ENCODE measurements at regions not wholly inside any gene's neighbourhood (a gene's known extent, or its start where the extent isn't known, plus 50 kb on each side); places are given as distances from the start of the nearest gene placed in this dataset.
A peak's percentile ranks its signal among the peaks of the same experiment; 100 is the strongest.

- WGBS, result 82% methylated on average over 4 of the region's 4 CpGs
- H3K27ac ChIP-seq (ENCODE audit: low read depth in 1 of 2, low read length in 1 of 2), result no peak overlapping the region
- no peak overlapping the region for H3K4me3 ChIP-seq (ENCODE audit: low read length in 2 of 2)
- H3K4me1 ChIP-seq (ENCODE audit: control insufficient read depth in 2 of 2, insufficient read depth in 2 of 2, low read length in 2 of 2), result peaks cover 0 to 11% of the 10 kb centered on the region in 2 donors
- DNase-seq (ENCODE audit: low read depth in 6 of 9, low spot score in 9 of 9), result no peak
- no peaks in the 10 kb centered on the region for H3K9me3 ChIP-seq (ENCODE audit: control insufficient read depth in 2 of 2, insufficient read depth in 1 of 2, low read length in 1 of 2)
- H3K36me3 ChIP-seq (ENCODE audit: control insufficient read depth in 2 of 2, insufficient read depth in 2 of 2, low read length in 1 of 2), result no peaks in the 10 kb centered on the region
- no peaks in the 10 kb centered on the region for H3K27me3 ChIP-seq (ENCODE audit: control insufficient read depth in 2 of 2, insufficient read depth in 1 of 2, low read length in 1 of 2)
These were observed 664.6 kb downstream of the BCL11B start for GRCh38 chr14:98607341-98607910.

- Histone ChIP-seq H3K4me3 (ENCODE audit: low read length in 2 of 2) (no peak overlapping the region), H3K9me3 (ENCODE audit: control insufficient read depth in 2 of 2, insufficient read depth in 1 of 2, low read length in 1 of 2) (peaks cover 0 to 1% of the 10 kb centered on the region in 2 donors), H3K4me1 (ENCODE audit: control insufficient read depth in 2 of 2, insufficient read depth in 2 of 2, low read length in 2 of 2) (peaks cover 0 to 11% of the 10 kb centered on the region in 2 donors), H3K27me3 (ENCODE audit: control insufficient read depth in 2 of 2, insufficient read depth in 1 of 2, low read length in 1 of 2) (no peaks in the 10 kb centered on the region), H3K36me3 (ENCODE audit: control insufficient read depth in 2 of 2, insufficient read depth in 2 of 2, low read length in 1 of 2) (no peaks in the 10 kb centered on the region), H3K27ac (ENCODE audit: low read depth in 1 of 2, low read length in 1 of 2) (no peak overlapping the region)
- 93% methylated on average over 11 of the region's 11 CpGs for WGBS
- peak in 3 of 9 donors; percentile 7 to 18 (median 10) for DNase-seq (ENCODE audit: low read depth in 6 of 9, low spot score in 9 of 9)
These were observed 663.6 kb downstream of the BCL11B start for GRCh38 chr14:98608071-98609060.

GRCh38 chr14:98612434-98613200, 659.4 kb downstream of the BCL11B start:
- 95% methylated on average over 6 of the region's 6 CpGs for WGBS
- H3K27me3 ChIP-seq (ENCODE audit: control insufficient read depth in 2 of 2, insufficient read depth in 1 of 2, low read length in 1 of 2), result no peaks in the 10 kb centered on the region
- DNase-seq (ENCODE audit: low read depth in 6 of 9, low spot score in 9 of 9), result no peak

GRCh38 chr14:98614741-98615140, 657.3 kb downstream of the BCL11B start:
- H3K4me3 ChIP-seq (ENCODE audit: low read length in 2 of 2), result no peak overlapping the region
- H3K27ac ChIP-seq (ENCODE audit: low read depth in 1 of 2, low read length in 1 of 2), result no peak overlapping the region
- no peaks in the 10 kb centered on the region for H3K36me3 ChIP-seq (ENCODE audit: control insufficient read depth in 2 of 2, insufficient read depth in 2 of 2, low read length in 1 of 2)
- no peaks in the 10 kb centered on the region for H3K4me1 ChIP-seq (ENCODE audit: control insufficient read depth in 2 of 2, insufficient read depth in 2 of 2, low read length in 2 of 2)
- DNase-seq (ENCODE audit: low read depth in 6 of 9, low spot score in 9 of 9), result no peak
- H3K9me3 ChIP-seq (ENCODE audit: control insufficient read depth in 2 of 2, insufficient read depth in 1 of 2, low read length in 1 of 2), result peaks cover 0 to 3% of the 10 kb centered on the region in 2 donors
- 98% methylated on average over 3 of the region's 3 CpGs for WGBS
- no peaks in the 10 kb centered on the region for H3K27me3 ChIP-seq (ENCODE audit: control insufficient read depth in 2 of 2, insufficient read depth in 1 of 2, low read length in 1 of 2)

More at GRCh38 chr14:98612434-98613200, 659.4 kb downstream of the BCL11B start:
- no peak overlapping the region for H3K27ac ChIP-seq (ENCODE audit: low read depth in 1 of 2, low read length in 1 of 2)
- H3K9me3 ChIP-seq (ENCODE audit: control insufficient read depth in 2 of 2, insufficient read depth in 1 of 2, low read length in 1 of 2), result peaks cover 0 to 3% of the 10 kb centered on the region in 2 donors
- H3K4me3 ChIP-seq (ENCODE audit: low read length in 2 of 2), result no peak overlapping the region
- peaks cover 0 to 9% of the 10 kb centered on the region in 2 donors for H3K4me1 ChIP-seq (ENCODE audit: control insufficient read depth in 2 of 2, insufficient read depth in 2 of 2, low read length in 2 of 2)
- no peaks in the 10 kb centered on the region for H3K36me3 ChIP-seq (ENCODE audit: control insufficient read depth in 2 of 2, insufficient read depth in 2 of 2, low read length in 1 of 2)

GRCh38 chr14:98622208-98623051, 649.6 kb downstream of the BCL11B start:
- no peaks in the 10 kb centered on the region for H3K4me1 ChIP-seq (ENCODE audit: control insufficient read depth in 2 of 2, insufficient read depth in 2 of 2, low read length in 2 of 2)
- DNase-seq (ENCODE audit: low read depth in 6 of 9, low spot score in 9 of 9), result no peak
- WGBS, result 85% methylated on average over 4 of the region's 4 CpGs
- H3K36me3 ChIP-seq (ENCODE audit: control insufficient read depth in 2 of 2, insufficient read depth in 2 of 2, low read length in 1 of 2), result no peaks in the 10 kb centered on the region
- no peak overlapping the region for H3K27ac ChIP-seq (ENCODE audit: low read depth in 1 of 2, low read length in 1 of 2)
- H3K27me3 ChIP-seq (ENCODE audit: control insufficient read depth in 2 of 2, insufficient read depth in 1 of 2, low read length in 1 of 2), result no peaks in the 10 kb centered on the region
- peaks cover 0 to 2% of the 10 kb centered on the region in 2 donors for H3K9me3 ChIP-seq (ENCODE audit: control insufficient read depth in 2 of 2, insufficient read depth in 1 of 2, low read length in 1 of 2)
- no peak overlapping the region for H3K4me3 ChIP-seq (ENCODE audit: low read length in 2 of 2)

GRCh38 chr14:98623788-98624415, 648.1 kb downstream of the BCL11B start:
- Histone ChIP-seq H3K4me3 (ENCODE audit: low read length in 2 of 2) (no peak overlapping the region), H3K27me3 (ENCODE audit: control insufficient read depth in 2 of 2, insufficient read depth in 1 of 2, low read length in 1 of 2) (no peaks in the 10 kb centered on the region), H3K9me3 (ENCODE audit: control insufficient read depth in 2 of 2, insufficient read depth in 1 of 2, low read length in 1 of 2) (peaks cover 0 to 2% of the 10 kb centered on the region in 2 donors), H3K4me1 (ENCODE audit: control insufficient read depth in 2 of 2, insufficient read depth in 2 of 2, low read length in 2 of 2) (no peaks in the 10 kb centered on the region), H3K36me3 (ENCODE audit: control insufficient read depth in 2 of 2, insufficient read depth in 2 of 2, low read length in 1 of 2) (no peaks in the 10 kb centered on the region), H3K27ac (ENCODE audit: low read depth in 1 of 2, low read length in 1 of 2) (no peak overlapping the region)
- no peak for DNase-seq (ENCODE audit: low read depth in 6 of 9, low spot score in 9 of 9)
- WGBS, result 96% methylated on average over 14 of the region's 14 CpGs

- Histone ChIP-seq H3K27me3 (ENCODE audit: control insufficient read depth in 2 of 2, insufficient read depth in 1 of 2, low read length in 1 of 2) (no peaks in the 10 kb centered on the region), H3K4me3 (ENCODE audit: low read length in 2 of 2) (no peak overlapping the region), H3K36me3 (ENCODE audit: control insufficient read depth in 2 of 2, insufficient read depth in 2 of 2, low read length in 1 of 2) (no peaks in the 10 kb centered on the region), H3K4me1 (ENCODE audit: control insufficient read depth in 2 of 2, insufficient read depth in 2 of 2, low read length in 2 of 2) (no peaks in the 10 kb centered on the region), H3K27ac (ENCODE audit: low read depth in 1 of 2, low read length in 1 of 2) (no peak overlapping the region), H3K9me3 (ENCODE audit: control insufficient read depth in 2 of 2, insufficient read depth in 1 of 2, low read length in 1 of 2) (no peaks in the 10 kb centered on the region)
- no peak for DNase-seq (ENCODE audit: low read depth in 6 of 9, low spot score in 9 of 9)
- WGBS, result 86% methylated on average over 5 of the region's 5 CpGs
These were observed 638.6 kb downstream of the BCL11B start for GRCh38 chr14:98633380-98633779.
